Fibroblast of mammary gland (primary cell): ENCODE measurements at regions not wholly inside any gene's neighbourhood (a gene's known extent, or its start where the extent isn't known, plus 50 kb on each side); places are given as distances from the start of the nearest gene placed in this dataset.

Experiments
- DNase-seq: peaks from one replicate; pipeline ENCODE4 v3.0.0-alpha.2; 2010; ENCODE audit warnings: low read depth
- H3K4me3 ChIP-seq: 2 replicates; pipeline ENCODE4 v1.5.1; 2011; ENCODE audit warnings: low read depth, mild to moderate bottlenecking, low read length, moderate library complexity; ENCODE audit not compliant: control insufficient read depth
- TF ChIP-seq, protein P1 (sequence below): conservative IDR thresholded peaks from 2 replicates; pipeline ENCODE4 v1.5.1; 2011; ENCODE audit warnings: low read depth, low read length, inconsistent platforms; ENCODE audit not compliant: control insufficient read depth, insufficient read depth

DNA sequence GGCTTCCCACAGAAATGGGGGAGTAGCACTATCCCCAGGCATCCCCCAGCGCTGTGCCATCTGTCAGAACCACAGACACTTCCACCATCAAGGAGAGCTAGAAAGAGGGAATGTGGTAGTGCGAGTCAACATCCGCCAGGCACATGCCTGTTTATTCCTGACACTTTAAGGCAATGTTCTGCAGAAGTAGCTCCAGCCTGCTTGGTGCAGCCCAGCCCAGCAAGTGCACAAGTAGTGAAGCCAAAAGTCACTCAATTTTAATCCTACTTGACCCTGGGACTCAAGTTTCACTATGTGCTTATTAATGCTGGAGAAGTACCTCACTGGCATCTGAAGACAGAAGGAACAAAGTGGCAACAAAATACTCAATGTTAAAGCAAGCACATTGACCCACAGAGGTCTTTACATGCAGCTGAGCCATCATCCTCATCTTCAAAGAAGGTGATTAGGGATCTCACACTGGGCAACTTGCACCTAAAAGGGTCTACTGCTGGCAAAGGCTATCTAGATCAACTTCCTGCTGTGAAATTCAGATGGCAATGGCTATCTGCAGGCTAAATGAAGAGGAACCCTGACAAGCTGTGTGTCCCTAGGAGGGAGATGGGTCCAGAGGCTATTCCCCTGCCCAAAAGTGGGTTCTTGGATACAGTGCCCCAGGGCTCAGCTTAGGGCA, 61.4 kb upstream of the CLDN18 start:
- no peak overlapping the region for H3K4me3 ChIP-seq
- TF ChIP-seq, protein P1, sequence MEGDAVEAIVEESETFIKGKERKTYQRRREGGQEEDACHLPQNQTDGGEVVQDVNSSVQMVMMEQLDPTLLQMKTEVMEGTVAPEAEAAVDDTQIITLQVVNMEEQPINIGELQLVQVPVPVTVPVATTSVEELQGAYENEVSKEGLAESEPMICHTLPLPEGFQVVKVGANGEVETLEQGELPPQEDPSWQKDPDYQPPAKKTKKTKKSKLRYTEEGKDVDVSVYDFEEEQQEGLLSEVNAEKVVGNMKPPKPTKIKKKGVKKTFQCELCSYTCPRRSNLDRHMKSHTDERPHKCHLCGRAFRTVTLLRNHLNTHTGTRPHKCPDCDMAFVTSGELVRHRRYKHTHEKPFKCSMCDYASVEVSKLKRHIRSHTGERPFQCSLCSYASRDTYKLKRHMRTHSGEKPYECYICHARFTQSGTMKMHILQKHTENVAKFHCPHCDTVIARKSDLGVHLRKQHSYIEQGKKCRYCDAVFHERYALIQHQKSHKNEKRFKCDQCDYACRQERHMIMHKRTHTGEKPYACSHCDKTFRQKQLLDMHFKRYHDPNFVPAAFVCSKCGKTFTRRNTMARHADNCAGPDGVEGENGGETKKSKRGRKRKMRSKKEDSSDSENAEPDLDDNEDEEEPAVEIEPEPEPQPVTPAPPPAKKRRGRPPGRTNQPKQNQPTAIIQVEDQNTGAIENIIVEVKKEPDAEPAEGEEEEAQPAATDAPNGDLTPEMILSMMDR = no peak
- no peak for DNase-seq

DNA sequence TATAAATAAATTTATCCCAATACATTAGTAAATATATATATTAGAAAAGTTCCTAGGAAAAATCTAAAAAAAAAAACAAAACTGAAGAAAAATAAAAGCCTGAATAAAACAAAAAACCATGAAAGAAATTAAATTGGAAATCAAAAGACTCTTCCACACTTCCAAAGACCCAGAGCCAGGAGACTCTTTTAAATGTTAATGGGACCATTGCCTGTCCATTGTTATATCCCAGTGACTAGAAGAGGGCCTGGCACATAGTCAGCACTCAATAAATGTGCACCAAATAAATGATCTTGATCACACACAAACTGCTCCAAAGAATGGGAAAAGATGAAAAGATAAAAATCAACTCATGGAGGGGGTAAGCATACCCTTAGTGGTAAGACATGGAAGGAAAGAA, 51.3 kb upstream of the CLDN18 start:
- no peak overlapping the region for H3K4me3 ChIP-seq
- no peak for DNase-seq
- TF ChIP-seq, protein P1 = no peak
